GM12874 (cell line): ENCODE measurements at regions not wholly inside any gene's neighbourhood (a gene's known extent, or its start where the extent isn't known, plus 50 kb on each side); places are given as distances from the start of the nearest gene placed in this dataset.

Experiments
- CTCF ChIP-seq: IDR thresholded peaks from 2 replicates; pipeline ENCODE4 v1.5.1; 2011; ENCODE audit warnings: low read depth, mild to moderate bottlenecking, control low read depth, low read length, moderate library complexity; ENCODE audit not compliant: insufficient read depth

- no peak for TF ChIP-seq CTCF
These were observed 396.0 kb downstream of the STK39 start for GRCh38 chr2:167851323-167851860.

GRCh38 chr2:167844714-167845530, 402.5 kb downstream of the STK39 start:
- TF ChIP-seq CTCF = peak; percentile 29; the same call in 1 of the 2 replicates

- TF ChIP-seq CTCF = no peak
These were observed 403.7 kb downstream of the STK39 start for GRCh38 chr2:167843657-167844056.

GRCh38 chr2:167843217-167843616, 404.2 kb downstream of the STK39 start:
- no peak for TF ChIP-seq CTCF

GRCh38 chr2:167842047-167842446, 405.3 kb downstream of the STK39 start:
- no peak for TF ChIP-seq CTCF

GRCh38 chr2:167834707-167835106, 412.7 kb downstream of the STK39 start:
- no peak for TF ChIP-seq CTCF

GRCh38 chr2:167833294-167833693, 414.1 kb downstream of the STK39 start:
- no peak for TF ChIP-seq CTCF
